H1 (cell line): ENCODE measurements at regions not wholly inside any gene's neighbourhood (a gene's known extent, or its start where the extent isn't known, plus 50 kb on each side); places are given as distances from the start of the nearest gene placed in this dataset.

Experiments used
- CTBP2 ChIP-seq: IDR thresholded peaks from 2 replicates; pipeline ENCODE4 v1.7.0; 2011; ENCODE audit warnings: borderline replicate concordance, mild to moderate bottlenecking, moderate library complexity, mixed read lengths, low read length; ENCODE audit not compliant: insufficient read depth, insufficient read length
- POLR2A ChIP-seq, 2 experiments: IDR thresholded peaks; 1 replicate in 1 of 2; 2 replicates in 1 of 2; pipeline ENCODE4 v1.6.1; 2011; ENCODE audit warnings: low read depth in 2 of 2, low read length in 2 of 2, mild to moderate bottlenecking in 2 of 2; ENCODE audit errors: control extremely low read depth in 1 of 2
- SIX5 ChIP-seq: IDR thresholded peaks from 2 replicates; pipeline ENCODE4 v1.6.1; 2011; ENCODE audit warnings: mild to moderate bottlenecking, low read depth, low read length
- USF2 ChIP-seq: IDR thresholded peaks from 2 replicates; pipeline ENCODE4 v1.6.1; 2011; ENCODE audit warnings: low read length, improper control_type of control experiment

GRCh38 chr15:61503383-61503969 is 274.4 kb upstream of the RORA start (continued):
- TF ChIP-seq CTBP2, result no peak
- TF ChIP-seq USF2, result no peak
- TF ChIP-seq SIX5, result no peak
- no peak for TF ChIP-seq POLR2A (IDR thresholded peaks at IDR 0.05; ENCODE audit: control extremely low read depth in 1 of 2, low read depth in 2 of 2, low read length in 2 of 2)
- TF ChIP-seq, all 59 proteins: peak for 0
